22Rv1 (cell line): ENCODE measurements at regions not wholly inside any gene's neighbourhood (a gene's known extent, or its start where the extent isn't known, plus 50 kb on each side); places are given as distances from the start of the nearest gene placed in this dataset.

Source experiments
- H3K27ac ChIP-seq: fragments of 450-650 bp; 2 replicates; pipeline ENCODE4 v1.5.1; 2017
- CTCF ChIP-seq: fragments of 450-650 bp; IDR thresholded peaks from 2 replicates; pipeline ENCODE4 v1.5.1; 2017; ENCODE audit warnings: mild to moderate bottlenecking
- ZFX ChIP-seq: fragments of 450-650 bp; IDR thresholded peaks from 2 replicates; pipeline ENCODE4 v1.6.1; 2017; ENCODE audit warnings: antibody characterized with exemption, borderline replicate concordance

- TF ChIP-seq CTCF (no peak), ZFX (no peak)
- H3K27ac ChIP-seq: no peak overlapping the region
These were observed 497.5 kb downstream of the MAFB start for GRCh38 chr20:40191573-40191972.

- TF ChIP-seq ZFX (no peak), CTCF (no peak)
- H3K27ac ChIP-seq: no peak overlapping the region
These were observed 499.4 kb downstream of the MAFB start for GRCh38 chr20:40189621-40190020.

- H3K27ac ChIP-seq: no peak overlapping the region
- TF ChIP-seq ZFX: no peak
- no peak for TF ChIP-seq CTCF
These were observed 500.7 kb downstream of the MAFB start for GRCh38 chr20:40188319-40188718.

- no peak overlapping the region for H3K27ac ChIP-seq
- TF ChIP-seq ZFX: no peak
- TF ChIP-seq CTCF: no peak
These were observed 502.2 kb downstream of the MAFB start for GRCh38 chr20:40186826-40187225.

GRCh38 chr20:40181676-40182075, 507.4 kb downstream of the MAFB start:
- TF ChIP-seq ZFX: no peak
- TF ChIP-seq CTCF: no peak
- no peak overlapping the region for H3K27ac ChIP-seq

GRCh38 chr20:40176098-40176841, 512.8 kb downstream of the MAFB start:
- TF ChIP-seq CTCF (no peak), ZFX (no peak)
- no peak overlapping the region for H3K27ac ChIP-seq

- TF ChIP-seq CTCF (no peak), ZFX (no peak)
- no peak overlapping the region for H3K27ac ChIP-seq
These were observed 513.7 kb downstream of the MAFB start for GRCh38 chr20:40175296-40175695.
